ENCODE measurements at regions not wholly inside any gene's neighbourhood (a gene's known extent, or its start where the extent isn't known, plus 50 kb on each side); places are given as distances from the start of the nearest gene placed in this dataset.

DNA sequence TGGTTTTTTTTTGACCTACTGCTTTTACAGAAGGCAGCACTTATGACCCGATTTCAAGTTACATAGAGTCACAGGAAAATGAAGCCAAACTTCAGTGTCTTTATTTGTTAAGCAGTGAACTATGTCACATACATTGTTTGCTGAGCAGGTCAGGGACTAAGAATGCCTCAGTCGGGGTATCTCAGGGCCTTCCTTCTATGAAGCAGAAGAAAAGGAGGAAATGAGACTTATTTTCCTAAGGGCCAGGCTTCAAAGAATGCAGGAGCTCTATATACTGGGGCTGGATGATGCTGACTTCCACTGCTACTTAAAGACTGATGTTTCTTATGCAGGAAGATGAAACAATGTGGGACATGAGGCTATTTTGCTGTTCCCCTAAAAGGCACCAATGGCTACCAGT, 558.4 kb upstream of the IGFBP7 start:
- TF ChIP-seq, protein P1, sequence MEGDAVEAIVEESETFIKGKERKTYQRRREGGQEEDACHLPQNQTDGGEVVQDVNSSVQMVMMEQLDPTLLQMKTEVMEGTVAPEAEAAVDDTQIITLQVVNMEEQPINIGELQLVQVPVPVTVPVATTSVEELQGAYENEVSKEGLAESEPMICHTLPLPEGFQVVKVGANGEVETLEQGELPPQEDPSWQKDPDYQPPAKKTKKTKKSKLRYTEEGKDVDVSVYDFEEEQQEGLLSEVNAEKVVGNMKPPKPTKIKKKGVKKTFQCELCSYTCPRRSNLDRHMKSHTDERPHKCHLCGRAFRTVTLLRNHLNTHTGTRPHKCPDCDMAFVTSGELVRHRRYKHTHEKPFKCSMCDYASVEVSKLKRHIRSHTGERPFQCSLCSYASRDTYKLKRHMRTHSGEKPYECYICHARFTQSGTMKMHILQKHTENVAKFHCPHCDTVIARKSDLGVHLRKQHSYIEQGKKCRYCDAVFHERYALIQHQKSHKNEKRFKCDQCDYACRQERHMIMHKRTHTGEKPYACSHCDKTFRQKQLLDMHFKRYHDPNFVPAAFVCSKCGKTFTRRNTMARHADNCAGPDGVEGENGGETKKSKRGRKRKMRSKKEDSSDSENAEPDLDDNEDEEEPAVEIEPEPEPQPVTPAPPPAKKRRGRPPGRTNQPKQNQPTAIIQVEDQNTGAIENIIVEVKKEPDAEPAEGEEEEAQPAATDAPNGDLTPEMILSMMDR (conservative IDR thresholded peaks at IDR 0.05; ENCODE audit: low read depth): no peak
- DNase-seq (ENCODE audit: low spot score): no peak
- CTCF ChIA-PET: no interaction called here
- no peak overlapping the region for H3K27ac ChIP-seq
- POLR2A ChIA-PET (ENCODE audit: low non-redundant PET): no interaction called here

DNA sequence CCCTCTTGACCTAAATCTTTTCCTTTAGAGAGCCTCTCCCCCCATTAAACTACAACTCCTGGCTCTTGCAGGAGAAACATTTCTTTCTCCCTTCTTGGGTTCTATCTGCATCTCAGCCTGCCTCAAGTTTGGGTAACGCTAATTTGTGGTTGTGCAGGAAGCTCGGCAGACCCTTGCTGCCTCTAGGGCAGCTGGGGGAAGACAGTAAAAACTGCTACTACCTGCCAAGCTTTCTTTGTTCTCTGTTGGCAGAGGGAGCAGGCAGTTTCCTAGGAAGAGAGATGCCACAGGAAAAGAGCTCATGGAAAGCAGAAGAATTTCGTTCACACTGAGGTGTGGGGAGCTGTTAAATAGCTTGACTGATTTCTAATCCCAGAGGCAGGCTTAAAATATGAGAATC, 555.6 kb upstream of the IGFBP7 start:
- no peak overlapping the region for H3K27ac ChIP-seq
- ChIA-PET CTCF (no interaction called here), POLR2A (ENCODE audit: low non-redundant PET) (no interaction called here)
- TF ChIP-seq, protein P1 (conservative IDR thresholded peaks at IDR 0.05; ENCODE audit: low read depth): no peak
- no peak for DNase-seq (ENCODE audit: low spot score)

DNA sequence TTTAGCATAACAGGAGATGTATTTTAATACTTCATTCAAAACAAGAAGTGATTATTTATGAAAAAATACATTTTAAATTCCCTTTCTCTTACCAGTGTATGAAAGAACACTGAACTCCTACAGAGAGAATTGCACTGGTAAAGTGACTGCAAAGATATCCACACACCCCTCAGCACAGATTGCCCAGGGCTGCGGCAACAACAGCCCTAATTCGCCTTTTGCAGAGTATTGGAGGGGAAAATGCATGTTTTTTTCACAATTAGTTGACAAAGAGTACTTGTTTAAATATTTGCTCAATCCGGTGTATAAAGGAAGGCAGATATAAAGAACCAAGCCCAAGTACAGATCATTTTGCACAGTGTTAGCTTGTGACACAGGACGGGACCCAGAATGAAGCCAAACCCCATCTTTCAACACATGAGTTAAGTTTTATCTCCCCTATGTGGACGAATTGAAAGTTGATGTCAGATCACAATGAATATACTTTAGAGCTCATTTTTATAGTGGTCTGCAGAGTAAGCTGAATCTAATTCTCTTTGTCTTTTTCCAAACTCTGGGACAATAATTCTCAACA, 551.4 kb upstream of the IGFBP7 start:
- CTCF ChIA-PET: no interaction called here
- POLR2A ChIA-PET (ENCODE audit: low non-redundant PET): no interaction called here
- TF ChIP-seq, protein P1 (conservative IDR thresholded peaks at IDR 0.05; ENCODE audit: low read depth): no peak
- no peak for DNase-seq (ENCODE audit: low spot score)
- H3K27ac ChIP-seq: no peak overlapping the region

DNA sequence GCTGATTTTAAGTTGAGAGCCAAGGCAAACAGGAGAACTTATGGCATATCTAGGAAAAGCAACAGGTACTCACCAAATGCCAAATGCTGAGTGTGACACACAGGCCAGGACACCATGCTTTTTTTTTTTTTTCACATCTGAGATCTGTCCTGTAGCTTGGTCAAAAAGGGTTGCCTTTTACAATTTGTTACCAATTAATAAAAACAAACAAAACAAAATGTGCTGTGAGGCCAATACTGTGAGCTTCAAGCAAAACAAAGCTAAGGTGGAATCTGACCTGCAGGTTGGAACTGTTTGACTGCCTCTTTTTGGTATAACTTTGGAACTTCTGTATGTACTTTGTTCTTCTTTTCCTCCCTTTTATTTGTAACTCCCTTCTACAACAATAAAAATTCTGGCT, 548.5 kb upstream of the IGFBP7 start:
- CTCF ChIA-PET: interaction anchor here (0.6 kb wide), 1 partner anchor 534 kb away, joined by 3 read pairs; no protein-coding TSS in a partner anchor
- DNase-seq (ENCODE audit: low spot score): no peak
- POLR2A ChIA-PET (ENCODE audit: low non-redundant PET): no interaction called here
- H3K27ac ChIP-seq: no peak overlapping the region
- TF ChIP-seq, protein P1 (conservative IDR thresholded peaks at IDR 0.05; ENCODE audit: low read depth): no peak

DNA sequence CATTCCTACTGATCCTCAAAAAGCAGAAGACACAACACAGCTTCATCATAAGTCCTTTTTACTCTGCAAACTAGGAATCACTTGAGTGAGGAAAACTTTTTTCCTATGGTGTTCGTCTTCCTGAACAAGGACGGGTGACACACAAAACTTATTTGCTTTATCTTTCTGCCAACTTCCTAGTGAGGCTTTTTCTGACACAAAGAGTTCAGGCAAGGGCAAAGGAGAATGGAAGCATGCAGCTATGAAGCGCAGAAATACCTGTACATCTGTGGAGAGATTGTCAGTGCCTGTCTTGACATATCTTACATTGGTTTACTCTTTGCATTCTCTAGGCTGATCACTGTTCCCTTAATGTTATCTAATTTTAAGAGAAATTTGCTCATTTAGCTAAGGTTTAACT, 548.0 kb upstream of the IGFBP7 start:
- DNase-seq (ENCODE audit: low spot score): no peak
- CTCF ChIA-PET: interaction anchor here (0.6 kb wide), 1 partner anchor 535 kb away, joined by 3 read pairs; no protein-coding TSS in a partner anchor
- H3K27ac ChIP-seq: no peak overlapping the region
- TF ChIP-seq, protein P1 (conservative IDR thresholded peaks at IDR 0.05; ENCODE audit: low read depth): no peak
- POLR2A ChIA-PET (ENCODE audit: low non-redundant PET): no interaction called here

DNA sequence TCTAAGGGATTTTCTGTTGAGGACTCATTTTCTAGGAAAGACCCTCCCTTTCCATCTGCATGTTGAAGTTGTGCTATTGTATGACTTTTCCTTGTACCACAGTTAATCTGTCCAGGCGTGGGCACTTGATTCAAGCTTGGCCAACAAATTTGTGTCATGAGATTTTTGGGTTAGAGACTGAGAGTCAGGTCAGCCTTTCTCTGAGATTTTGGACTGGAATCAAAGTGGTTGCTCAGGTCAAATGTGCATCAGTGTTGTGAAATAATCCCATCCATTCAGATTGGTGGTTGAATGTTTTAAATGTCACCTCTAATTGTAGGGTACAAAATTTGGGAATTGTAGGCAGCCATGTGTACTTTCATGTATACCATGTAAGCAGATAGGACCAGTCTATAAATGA, 545.2 kb upstream of the IGFBP7 start:
- TF ChIP-seq, protein P1 (conservative IDR thresholded peaks at IDR 0.05; ENCODE audit: low read depth): no peak
- ChIA-PET POLR2A (ENCODE audit: low non-redundant PET) (no interaction called here), CTCF (interaction anchor here (0.6 kb wide), 1 partner anchor 212 kb away, joined by 3 read pairs; no protein-coding TSS in a partner anchor)
- DNase-seq (ENCODE audit: low spot score): no peak
- no peak overlapping the region for H3K27ac ChIP-seq

Data from RWPE1 (cell line).